Gastrocnemius medialis (tissue), 4 donors: ENCODE measurements at regions not wholly inside any gene's neighbourhood (a gene's known extent, or its start where the extent isn't known, plus 50 kb on each side); places are given as distances from the start of the nearest gene placed in this dataset.

ENCODE experiments used
- CTCF ChIP-seq, 5 experiments: fragments of 450-650 bp in 3 of 5; fragments of 200-600 bp in 2 of 5; sonication (generic) in 2 of 5; IDR thresholded peaks in 4 of 5; conservative IDR thresholded peaks in 1 of 5; 1 replicate in 4 of 5; 2 replicates in 1 of 5; pipeline ENCODE4 v1.5.1; 2016 to 2019; ENCODE audit warnings: antibody characterized with exemption in 5 of 5, mild to moderate bottlenecking in 3 of 5, moderate library complexity in 3 of 5
- POLR2A ChIP-seq, 2 donors: fragments of 450-650 bp; IDR thresholded peaks; one replicate each; pipeline ENCODE4 v1.6.1; 2017; ENCODE audit warnings: antibody characterized with exemption in 2 of 2, mild to moderate bottlenecking in 2 of 2, moderate library complexity in 2 of 2

DNA sequence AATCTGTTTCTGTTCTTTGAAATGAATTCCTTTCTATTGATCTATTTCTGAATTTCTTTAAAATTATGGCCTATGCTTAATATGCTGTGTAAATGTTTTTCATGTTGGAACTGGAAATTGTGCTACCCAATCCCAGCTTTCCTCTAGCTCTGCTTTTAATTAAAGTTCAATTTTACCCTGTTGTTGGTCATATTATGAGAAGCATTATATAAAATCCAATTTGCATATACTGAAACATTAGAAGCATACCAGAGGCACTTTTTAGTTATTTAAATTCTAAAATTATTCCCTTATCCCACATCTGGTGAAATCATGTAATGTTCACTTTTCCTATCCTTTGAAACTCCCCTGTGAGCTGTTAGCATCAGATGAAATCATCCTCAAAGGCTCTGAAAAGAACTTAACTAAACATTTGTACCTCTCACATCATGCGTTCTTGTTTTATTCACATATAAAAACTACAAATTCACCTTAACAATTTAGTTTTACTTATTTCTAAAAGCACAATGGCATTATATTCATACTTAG, 160.6 kb upstream of the COL21A1 start:
- no peak for TF ChIP-seq CTCF (IDR thresholded peaks at IDR 0.05 in 4 of 5, conservative IDR thresholded peaks at IDR 0.05 in 1 of 5)
- no peak for TF ChIP-seq POLR2A (IDR thresholded peaks at IDR 0.05)
